Ovary (tissue), 3 donors: ENCODE measurements at regions not wholly inside any gene's neighbourhood (a gene's known extent, or its start where the extent isn't known, plus 50 kb on each side); places are given as distances from the start of the nearest gene placed in this dataset.

Experiments
- POLR2A ChIP-seq: fragments of 450-650 bp; IDR thresholded peaks from one replicate; pipeline ENCODE4 v1.6.1; 2017; ENCODE audit warnings: antibody characterized with exemption, mild to moderate bottlenecking, moderate library complexity
- TF ChIP-seq, protein P1 (sequence below), 3 donors: fragments of 450-650 bp in 2 of 3; fragments of 200-600 bp in 1 of 3; IDR thresholded peaks; one replicate each; pipeline versions ENCODE4 v1.5.1 to v1.8.0; 2016 to 2022; ENCODE audit warnings: antibody characterized with exemption in 3 of 3, mild to moderate bottlenecking in 1 of 3
- donor health status: DM: no; HTN: no; CAD: no.

DNA sequence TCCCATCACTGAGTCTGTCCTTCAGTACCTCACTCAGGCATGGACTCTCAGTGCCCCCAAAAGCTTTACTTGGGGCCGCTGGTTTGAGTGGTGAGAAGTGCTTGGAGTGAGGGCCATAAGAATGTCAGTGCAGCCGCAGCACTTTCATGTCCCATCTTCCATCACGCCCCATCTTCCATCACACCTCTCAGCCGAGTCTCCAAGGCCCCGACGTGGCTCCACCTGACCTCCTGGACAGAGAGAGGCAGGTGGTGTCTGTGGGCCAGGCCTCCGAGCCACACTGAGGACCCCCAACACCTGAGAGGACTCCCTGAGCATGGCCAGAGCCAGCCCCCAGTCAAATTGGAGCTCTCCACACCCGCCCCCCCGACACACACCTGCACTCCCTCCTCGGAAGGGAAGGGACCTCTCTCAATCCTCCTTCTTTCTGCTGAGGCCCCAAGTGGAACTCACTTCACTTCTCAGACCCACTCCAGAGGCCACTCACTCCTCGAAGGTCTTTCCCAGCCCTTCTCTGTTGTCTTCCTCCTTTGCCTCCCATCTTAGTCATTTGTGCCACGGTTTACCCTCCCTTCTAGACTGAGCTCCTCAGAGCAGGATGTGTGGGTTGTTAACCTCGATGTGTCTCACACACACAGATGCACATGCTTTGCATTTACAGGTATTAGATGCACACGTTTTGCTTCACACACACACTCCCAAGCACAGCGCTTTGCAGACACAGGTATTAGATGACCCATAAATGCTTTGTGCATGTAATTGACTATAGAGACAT is 65.7 kb upstream of the ATP12A start:
- TF ChIP-seq, protein P1, sequence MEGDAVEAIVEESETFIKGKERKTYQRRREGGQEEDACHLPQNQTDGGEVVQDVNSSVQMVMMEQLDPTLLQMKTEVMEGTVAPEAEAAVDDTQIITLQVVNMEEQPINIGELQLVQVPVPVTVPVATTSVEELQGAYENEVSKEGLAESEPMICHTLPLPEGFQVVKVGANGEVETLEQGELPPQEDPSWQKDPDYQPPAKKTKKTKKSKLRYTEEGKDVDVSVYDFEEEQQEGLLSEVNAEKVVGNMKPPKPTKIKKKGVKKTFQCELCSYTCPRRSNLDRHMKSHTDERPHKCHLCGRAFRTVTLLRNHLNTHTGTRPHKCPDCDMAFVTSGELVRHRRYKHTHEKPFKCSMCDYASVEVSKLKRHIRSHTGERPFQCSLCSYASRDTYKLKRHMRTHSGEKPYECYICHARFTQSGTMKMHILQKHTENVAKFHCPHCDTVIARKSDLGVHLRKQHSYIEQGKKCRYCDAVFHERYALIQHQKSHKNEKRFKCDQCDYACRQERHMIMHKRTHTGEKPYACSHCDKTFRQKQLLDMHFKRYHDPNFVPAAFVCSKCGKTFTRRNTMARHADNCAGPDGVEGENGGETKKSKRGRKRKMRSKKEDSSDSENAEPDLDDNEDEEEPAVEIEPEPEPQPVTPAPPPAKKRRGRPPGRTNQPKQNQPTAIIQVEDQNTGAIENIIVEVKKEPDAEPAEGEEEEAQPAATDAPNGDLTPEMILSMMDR (IDR thresholded peaks at IDR 0.05): no peak
- TF ChIP-seq POLR2A: no peak
